ENCODE measurements at regions not wholly inside any gene's neighbourhood (a gene's known extent, or its start where the extent isn't known, plus 50 kb on each side); places are given as distances from the start of the nearest gene placed in this dataset.

DNA sequence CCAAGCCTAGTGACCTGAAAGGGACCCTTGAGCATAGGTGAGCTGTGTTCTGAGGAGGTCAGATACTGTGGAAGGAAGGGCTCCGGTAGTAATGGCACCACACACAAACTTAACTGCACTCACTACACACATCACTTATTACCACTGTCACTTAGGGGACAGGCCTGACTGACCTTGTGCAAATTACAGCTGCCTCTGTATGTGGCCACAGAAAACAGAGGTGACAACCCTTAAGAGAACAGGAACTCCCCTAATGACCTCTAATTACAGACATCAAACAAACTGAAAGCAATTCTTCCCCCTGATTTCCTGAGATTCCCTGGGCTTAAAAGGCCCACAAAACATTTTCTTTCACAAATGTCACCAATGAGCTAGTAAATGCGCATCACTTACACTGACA, 360.6 kb downstream of the RND3 start:
- H3K4me1 Mint-ChIP-seq (ENCODE audit: low read depth), result no peaks in the 10 kb centered on the region
- H3K27ac Mint-ChIP-seq, result no peak overlapping the region
- peaks cover 2% of the 10 kb centered on the region for H3K9me3 Mint-ChIP-seq
- TF ChIP-seq, protein P1, sequence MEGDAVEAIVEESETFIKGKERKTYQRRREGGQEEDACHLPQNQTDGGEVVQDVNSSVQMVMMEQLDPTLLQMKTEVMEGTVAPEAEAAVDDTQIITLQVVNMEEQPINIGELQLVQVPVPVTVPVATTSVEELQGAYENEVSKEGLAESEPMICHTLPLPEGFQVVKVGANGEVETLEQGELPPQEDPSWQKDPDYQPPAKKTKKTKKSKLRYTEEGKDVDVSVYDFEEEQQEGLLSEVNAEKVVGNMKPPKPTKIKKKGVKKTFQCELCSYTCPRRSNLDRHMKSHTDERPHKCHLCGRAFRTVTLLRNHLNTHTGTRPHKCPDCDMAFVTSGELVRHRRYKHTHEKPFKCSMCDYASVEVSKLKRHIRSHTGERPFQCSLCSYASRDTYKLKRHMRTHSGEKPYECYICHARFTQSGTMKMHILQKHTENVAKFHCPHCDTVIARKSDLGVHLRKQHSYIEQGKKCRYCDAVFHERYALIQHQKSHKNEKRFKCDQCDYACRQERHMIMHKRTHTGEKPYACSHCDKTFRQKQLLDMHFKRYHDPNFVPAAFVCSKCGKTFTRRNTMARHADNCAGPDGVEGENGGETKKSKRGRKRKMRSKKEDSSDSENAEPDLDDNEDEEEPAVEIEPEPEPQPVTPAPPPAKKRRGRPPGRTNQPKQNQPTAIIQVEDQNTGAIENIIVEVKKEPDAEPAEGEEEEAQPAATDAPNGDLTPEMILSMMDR (IDR thresholded peaks at IDR 0.05), result no peak
- no peak for DNase-seq
- no peaks in the 10 kb centered on the region for H3K36me3 ChIP-seq (ENCODE audit: insufficient read depth, low read length)
- H3K27me3 ChIP-seq (ENCODE audit: control insufficient read depth in 1 of 2, insufficient read depth in 2 of 2, low read length in 2 of 2), result no peaks in the 10 kb centered on the region
- H3K4me3 Mint-ChIP-seq, result no peak overlapping the region
- no peak for ATAC-seq (ENCODE audit: poor library complexity)
- peaks cover 0 to 5% of the 10 kb centered on the region in 2 experiments for H3K9me3 ChIP-seq (ENCODE audit: control insufficient read depth in 1 of 2, insufficient read depth in 1 of 2, low read length in 2 of 2)
- H3K36me3 Mint-ChIP-seq (ENCODE audit: low read depth), result no peaks in the 10 kb centered on the region
- no peak overlapping the region for H3K27ac ChIP-seq (ENCODE audit: low read depth in 1 of 2, low read length in 2 of 2)
- no peaks in the 10 kb centered on the region for H3K27me3 Mint-ChIP-seq
- CTCF ChIA-PET, result no interaction called here
- POLR2A ChIA-PET, result no interaction called here
- no peaks in the 10 kb centered on the region for H3K4me1 ChIP-seq (ENCODE audit: insufficient read depth, low read length)
- intact Hi-C loops (cut with DNase I, micrococcal nuclease), result no loop called here
- no peak overlapping the region for H3K4me3 ChIP-seq (ENCODE audit: low read length)

DNA sequence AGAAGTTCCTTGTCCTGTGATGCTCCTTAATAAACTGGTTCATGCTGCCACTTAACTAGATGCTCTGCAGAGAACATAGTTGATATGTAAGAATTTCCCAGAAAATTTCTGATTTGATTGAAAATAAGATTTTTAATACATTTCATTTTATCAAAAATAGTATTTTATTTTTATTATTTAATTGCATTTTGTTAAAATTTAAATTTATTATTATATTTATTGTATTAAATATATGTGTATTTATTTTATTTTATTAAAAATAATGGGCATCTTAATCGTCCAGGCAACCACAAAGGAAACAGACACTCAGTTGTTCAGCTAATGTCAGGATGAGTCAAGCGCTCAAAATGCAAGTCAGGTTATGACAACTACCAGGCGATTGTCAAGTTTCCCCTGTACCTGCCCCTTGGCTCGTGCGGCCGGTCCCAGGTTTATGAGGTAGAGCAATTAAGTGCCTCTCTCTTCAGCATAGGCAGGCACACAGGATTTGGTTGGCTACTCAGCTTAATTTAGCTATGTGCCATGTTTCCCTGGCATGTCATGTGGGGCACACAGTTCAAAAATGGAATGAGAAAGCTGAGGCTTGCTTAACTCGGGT, 361.2 kb downstream of the RND3 start:
- Mint-ChIP-seq H3K36me3 (ENCODE audit: low read depth) (no peaks in the 10 kb centered on the region), H3K4me1 (ENCODE audit: low read depth) (no peaks in the 10 kb centered on the region), H3K27ac (no peak overlapping the region), H3K4me3 (no peak overlapping the region), H3K9me3 (peaks cover 2% of the 10 kb centered on the region), H3K27me3 (no peaks in the 10 kb centered on the region)
- TF ChIP-seq, protein P1 (IDR thresholded peaks at IDR 0.05), result no peak
- Histone ChIP-seq H3K4me3 (ENCODE audit: low read length) (no peak overlapping the region), H3K9me3 (ENCODE audit: control insufficient read depth in 1 of 2, insufficient read depth in 1 of 2, low read length in 2 of 2) (peaks cover 0 to 5% of the 10 kb centered on the region in 2 experiments), H3K27ac (ENCODE audit: low read depth in 1 of 2, low read length in 2 of 2) (no peak overlapping the region), H3K4me1 (ENCODE audit: insufficient read depth, low read length) (no peaks in the 10 kb centered on the region), H3K36me3 (ENCODE audit: insufficient read depth, low read length) (no peaks in the 10 kb centered on the region), H3K27me3 (ENCODE audit: control insufficient read depth in 1 of 2, insufficient read depth in 2 of 2, low read length in 2 of 2) (no peaks in the 10 kb centered on the region)
- POLR2A ChIA-PET, result no interaction called here
- CTCF ChIA-PET, result no interaction called here
- ATAC-seq (ENCODE audit: poor library complexity) (no peak), DNase-seq (no peak)
- intact Hi-C loops (cut with DNase I, micrococcal nuclease), result no loop called here

DNA sequence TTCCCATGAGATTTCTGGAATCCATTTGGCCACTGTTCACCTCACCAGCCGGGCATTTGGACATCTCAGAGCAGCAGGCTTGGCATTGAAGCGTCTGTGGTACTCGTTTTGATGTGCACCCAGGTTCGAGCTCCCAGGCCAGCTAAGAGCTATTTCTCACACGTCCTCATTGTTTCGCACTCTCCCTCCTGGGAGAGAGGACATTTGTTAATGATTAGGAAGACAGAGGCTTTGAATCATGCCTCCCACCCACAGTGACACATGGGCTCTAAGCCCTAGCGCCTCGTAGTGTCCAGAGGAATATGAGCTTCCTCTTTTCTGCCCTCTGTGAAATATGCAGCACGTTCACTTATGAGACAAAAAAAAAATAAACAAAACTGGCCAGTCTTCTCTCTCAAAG, 361.8 kb downstream of the RND3 start:
- Mint-ChIP-seq H3K4me3 (no peak overlapping the region), H3K9me3 (peaks cover 2% of the 10 kb centered on the region), H3K36me3 (ENCODE audit: low read depth) (no peaks in the 10 kb centered on the region), H3K4me1 (ENCODE audit: low read depth) (no peaks in the 10 kb centered on the region), H3K27ac (no peak overlapping the region), H3K27me3 (no peaks in the 10 kb centered on the region)
- DNase-seq (no peak), ATAC-seq (ENCODE audit: poor library complexity) (no peak)
- H3K27me3 ChIP-seq (ENCODE audit: control insufficient read depth in 1 of 2, insufficient read depth in 2 of 2, low read length in 2 of 2), result no peaks in the 10 kb centered on the region
- peaks cover 0 to 5% of the 10 kb centered on the region in 2 experiments for H3K9me3 ChIP-seq (ENCODE audit: control insufficient read depth in 1 of 2, insufficient read depth in 1 of 2, low read length in 2 of 2)
- H3K27ac ChIP-seq (ENCODE audit: low read depth in 1 of 2, low read length in 2 of 2), result no peak overlapping the region
- no peak overlapping the region for H3K4me3 ChIP-seq (ENCODE audit: low read length)
- TF ChIP-seq, protein P1 (IDR thresholded peaks at IDR 0.05), result no peak
- ChIA-PET CTCF (no interaction called here), POLR2A (no interaction called here)
- no peaks in the 10 kb centered on the region for H3K4me1 ChIP-seq (ENCODE audit: insufficient read depth, low read length)
- H3K36me3 ChIP-seq (ENCODE audit: insufficient read depth, low read length), result no peaks in the 10 kb centered on the region
- intact Hi-C loops (cut with DNase I, micrococcal nuclease), result no loop called here

Measured in CD4-positive, alpha-beta T cell (primary cell).